DND-41 (cell line): ENCODE measurements at regions not wholly inside any gene's neighbourhood (a gene's known extent, or its start where the extent isn't known, plus 50 kb on each side); places are given as distances from the start of the nearest gene placed in this dataset.

ENCODE experiments used
- CTCF ChIP-seq: IDR thresholded peaks from 2 replicates; pipeline ENCODE4 v1.5.1; 2012; ENCODE audit warnings: borderline replicate concordance, low read length, moderate library complexity, mild to moderate bottlenecking; ENCODE audit not compliant: poor library complexity, severe bottlenecking; ENCODE audit errors: extremely low read depth
- EZH2 ChIP-seq: IDR thresholded peaks from 3 replicates; pipeline ENCODE4 v1.6.1; 2012; ENCODE audit warnings: borderline replicate concordance, low read depth, mild to moderate bottlenecking, moderate library complexity, low read length, inconsistent platforms; ENCODE audit not compliant: severe bottlenecking

GRCh38 chr10:28981007-28981406 lies 303.7 kb downstream of the BAMBI start:
- TF ChIP-seq CTCF (no peak), EZH2 (no peak)
